DMS53 treated with DMSO at 0.1 percent for 48 hours (cell line): ENCODE measurements at regions not wholly inside any gene's neighbourhood (a gene's known extent, or its start where the extent isn't known, plus 50 kb on each side); places are given as distances from the start of the nearest gene placed in this dataset.

Experiments
- DNase-seq: peaks from one replicate; lab custom pipeline; 2025; ENCODE audit not compliant: unreplicated experiment; lab: John Stamatoyannopoulos, UW

DNA sequence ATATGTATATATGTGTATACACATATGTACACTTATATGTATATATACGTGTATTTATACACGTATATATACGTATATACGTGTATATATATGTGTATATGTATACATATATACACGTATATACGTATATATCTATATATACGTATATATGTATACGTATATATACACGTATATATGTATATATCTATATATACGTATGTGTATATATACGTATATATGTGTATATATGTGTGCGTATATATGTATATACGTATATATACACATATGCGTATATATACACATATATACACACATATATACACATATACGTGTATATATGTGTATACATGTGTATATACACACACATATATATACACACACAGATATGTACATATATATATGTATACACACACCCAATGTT, 348.0 kb upstream of the LCORL start:
- no peak for DNase-seq

DNA sequence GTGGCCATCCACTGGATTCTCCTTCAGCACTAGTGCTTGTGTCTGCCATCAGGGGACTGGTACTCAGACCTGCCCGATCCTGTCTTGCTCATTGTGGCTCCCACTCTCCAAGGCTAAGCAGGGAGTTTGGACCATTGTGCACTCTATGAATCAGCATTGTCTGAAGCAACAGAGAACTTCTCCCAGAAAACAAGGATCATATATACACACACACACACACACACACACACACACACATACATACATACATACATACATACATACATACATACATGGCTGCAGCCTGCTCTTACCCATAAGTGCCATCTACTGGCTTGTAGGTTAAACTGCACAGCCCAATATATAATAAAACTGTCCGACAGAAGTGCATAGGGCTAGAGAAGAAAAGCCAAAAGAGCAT, 345.3 kb upstream of the LCORL start:
- DNase-seq, result peak; percentile 65

DNA sequence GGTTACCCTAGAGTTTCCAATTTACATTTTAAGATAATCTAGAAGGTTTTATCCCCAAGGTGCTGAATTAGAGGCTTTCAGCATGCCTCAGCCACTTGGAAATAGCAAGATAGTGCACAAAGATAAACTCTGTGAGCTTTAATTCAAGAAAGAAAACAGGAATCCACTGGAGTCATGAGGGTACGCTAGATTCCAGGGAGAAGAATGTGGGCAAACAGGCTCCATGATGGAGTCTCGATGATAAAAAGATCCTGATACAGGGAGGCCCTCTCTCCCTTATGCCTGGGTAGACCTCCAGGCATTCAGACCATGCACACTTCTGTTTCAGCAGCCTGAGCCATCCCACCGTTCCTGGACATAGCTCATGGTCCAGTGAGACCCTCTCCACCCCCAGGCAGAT, 344.6 kb upstream of the LCORL start:
- DNase-seq, result no peak

DNA sequence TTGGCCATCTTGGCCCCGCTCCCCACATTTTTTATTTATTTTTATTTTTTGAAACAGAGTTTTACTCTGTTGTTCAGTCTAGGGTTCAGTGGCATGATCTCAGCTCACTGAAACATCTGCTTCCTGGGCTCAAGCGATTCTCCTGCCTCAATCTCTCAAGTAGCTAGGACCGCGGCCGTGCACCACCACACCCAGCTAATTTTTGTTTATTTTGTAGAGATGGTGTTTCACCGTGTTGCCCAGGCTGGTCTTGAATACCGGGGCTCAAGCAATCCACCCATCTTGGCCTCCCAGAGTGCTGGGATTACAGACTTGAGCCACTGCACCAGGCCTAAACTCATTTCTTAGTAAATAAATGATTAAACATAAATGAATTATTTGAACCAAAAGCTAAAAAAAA, 322.0 kb upstream of the LCORL start:
- DNase-seq, result no peak

DNA sequence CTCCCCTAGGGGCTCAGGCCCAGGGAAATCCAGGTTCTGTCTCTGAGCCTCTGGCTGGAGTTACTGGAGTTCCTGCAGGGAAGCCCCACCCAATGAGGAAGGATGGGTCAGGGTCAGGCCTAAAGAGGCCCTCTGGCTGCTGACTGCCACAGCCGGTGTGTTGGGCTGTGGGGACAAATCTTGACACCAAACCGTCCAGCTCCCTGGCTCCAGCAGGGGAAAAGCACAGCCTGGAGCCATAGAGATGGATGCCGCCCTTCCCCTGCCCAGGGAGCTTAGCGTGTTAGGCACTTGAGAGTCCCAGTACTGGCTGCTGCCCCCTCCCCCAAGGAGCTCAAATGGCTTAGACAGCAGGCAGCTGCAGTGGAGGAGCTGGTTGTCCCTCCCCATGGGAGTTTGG, 321.3 kb upstream of the LCORL start:
- no peak for DNase-seq

DNA sequence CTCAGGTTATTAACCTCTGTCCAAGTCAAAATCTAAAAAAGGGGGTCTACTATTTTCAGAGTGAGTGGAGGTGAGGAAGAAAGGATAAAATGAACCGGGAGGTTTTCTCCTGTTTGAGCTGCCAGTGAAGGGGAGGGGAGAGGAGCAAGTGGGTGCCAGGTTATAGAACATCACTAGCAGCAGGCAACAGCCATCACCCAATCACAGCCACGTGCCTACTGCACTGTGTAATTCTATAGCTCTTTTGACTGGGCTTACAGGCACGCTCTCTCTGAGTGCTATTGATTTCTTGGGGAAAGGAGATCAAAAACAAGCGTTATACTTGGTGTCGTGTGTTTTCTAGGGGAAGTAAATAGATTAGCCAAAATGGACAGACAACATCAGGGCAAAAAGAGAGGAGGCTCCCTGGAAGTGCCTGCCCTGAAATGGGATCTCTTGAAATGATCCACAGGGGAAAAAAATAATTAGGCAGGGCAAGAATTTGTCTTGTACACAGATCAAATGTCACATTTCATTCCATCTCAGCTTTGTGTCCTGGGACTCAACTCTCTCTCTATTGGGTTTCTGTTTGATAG, 300.5 kb upstream of the LCORL start:
- no peak for DNase-seq

DNA sequence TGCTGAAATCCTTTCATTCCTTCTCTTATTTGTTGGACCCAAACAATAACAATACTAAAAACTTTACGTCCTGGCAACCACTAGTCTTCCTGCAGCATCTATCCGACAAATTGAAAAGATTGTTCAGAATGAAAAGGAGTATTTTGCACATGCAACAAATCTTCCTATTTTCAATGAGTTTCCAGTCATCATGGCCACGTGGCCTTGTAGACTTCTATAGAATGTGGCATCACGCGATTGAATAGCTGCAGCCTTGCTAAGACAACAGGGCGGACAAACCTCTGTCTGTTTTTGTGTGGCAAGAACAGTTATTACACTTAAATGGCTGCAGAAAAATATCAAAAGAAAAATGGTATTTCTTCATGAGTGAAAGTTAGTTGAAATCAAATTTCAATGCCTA, 297.9 kb upstream of the LCORL start:
- DNase-seq, result peak; percentile 32

DNA sequence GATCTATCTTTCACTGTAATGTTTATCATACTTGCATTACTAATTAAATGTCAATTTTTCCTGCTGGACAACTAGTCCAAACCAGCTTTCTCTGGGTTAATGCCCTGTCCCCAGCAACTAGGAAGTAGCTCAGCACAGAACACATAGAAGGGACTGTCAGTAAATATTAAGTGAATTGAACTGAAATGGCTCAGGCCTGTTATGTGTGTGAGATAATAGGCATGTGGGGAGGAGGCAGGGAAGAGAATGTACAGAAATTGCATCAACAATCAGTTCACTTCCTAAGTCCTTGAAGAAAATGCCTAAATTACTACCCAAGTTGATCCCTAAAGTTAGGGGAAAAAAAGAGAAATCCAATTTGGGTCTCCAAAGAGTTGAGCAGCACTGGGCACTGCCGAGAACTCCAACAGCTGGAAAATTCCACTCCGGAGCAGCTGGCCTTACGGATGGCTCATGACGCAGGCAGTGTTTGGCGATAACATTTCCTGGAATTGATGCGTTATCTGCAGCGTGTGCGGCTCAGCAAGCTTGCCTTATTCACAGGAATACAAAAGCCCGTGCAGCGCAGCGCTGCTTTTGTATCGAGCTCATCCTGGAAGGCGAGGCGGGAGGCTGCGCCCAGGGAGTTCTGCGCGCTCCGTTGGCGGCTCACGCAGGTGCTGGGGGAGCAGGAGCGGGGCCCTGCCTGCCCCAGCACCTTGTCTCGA, 297.3 kb upstream of the LCORL start:
- DNase-seq, result peak; percentile 92

DNA sequence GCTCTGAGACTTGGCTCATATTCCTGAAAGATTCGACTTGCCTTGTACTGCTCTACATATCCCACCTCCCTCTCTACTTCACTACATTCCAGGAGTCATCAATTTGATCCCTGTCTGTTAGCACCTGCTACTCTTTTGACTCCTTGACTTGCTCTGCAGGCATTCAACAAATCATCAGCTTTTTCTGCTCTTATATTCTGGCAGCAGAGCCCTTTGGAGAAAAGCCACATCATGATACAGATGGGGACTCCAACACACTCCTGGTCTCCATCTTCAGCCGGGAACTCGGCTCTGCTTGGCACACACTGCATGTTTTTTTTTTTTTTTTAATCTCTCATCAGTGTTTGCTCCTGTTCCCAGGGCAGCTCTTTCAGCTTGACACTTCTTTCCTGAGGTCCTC, 293.2 kb upstream of the LCORL start:
- no peak for DNase-seq

DNA sequence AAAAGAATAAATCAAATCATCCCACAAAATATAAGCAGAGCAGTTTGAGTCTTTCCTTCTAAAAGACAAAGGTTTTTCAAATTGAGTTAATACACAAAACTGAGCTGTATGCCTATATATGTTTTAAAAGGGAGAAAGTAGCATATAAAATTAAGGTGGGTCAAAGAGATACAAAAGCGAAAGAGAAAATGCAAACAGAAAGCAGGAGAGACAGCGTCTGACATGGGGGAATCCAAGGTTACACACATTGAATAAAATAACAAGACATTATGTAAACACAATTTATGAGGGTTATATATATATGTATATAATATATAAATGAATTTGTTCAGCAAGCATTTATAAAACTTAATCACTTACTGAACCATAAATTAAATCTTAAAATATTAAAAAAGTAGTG, 276.1 kb upstream of the LCORL start:
- no peak for DNase-seq

DNA sequence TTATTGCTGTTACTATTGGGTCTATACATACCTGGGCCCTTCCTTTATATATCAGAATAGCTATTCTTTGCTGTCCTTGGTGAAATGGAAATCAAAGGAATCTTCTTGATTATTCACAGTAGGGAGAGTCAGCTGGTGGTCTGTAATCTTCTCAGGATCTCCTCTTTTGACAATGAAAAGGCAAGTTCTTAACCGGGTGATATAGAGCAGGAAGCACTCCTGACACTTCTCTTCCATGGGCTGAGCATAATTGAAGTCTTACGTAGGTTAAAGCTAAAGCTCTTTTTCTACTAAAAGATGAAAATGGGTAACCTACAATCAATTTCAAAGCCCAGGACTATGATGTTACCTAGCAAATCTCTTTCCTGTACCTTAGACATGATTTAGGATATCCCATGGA, 274.9 kb upstream of the LCORL start:
- DNase-seq, result no peak

DNA sequence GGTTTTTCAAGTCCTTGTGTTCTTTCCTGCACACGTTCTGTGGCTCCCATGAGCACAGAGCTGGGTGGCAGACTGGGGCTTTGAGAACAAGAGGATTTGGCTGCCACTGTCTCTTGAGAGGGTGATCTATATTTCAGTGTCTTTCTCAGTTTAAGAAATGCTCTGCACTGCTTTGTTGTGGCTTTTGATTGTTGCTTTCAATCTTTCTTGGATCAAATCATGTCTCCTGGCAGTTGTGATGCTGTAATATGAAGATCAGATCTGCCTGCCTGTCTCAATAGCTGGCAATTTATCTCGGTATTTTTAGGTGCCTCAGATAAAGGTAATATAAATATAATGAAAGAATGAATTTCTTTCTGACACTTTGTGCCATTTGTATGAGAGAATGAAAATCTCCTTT, 273.3 kb upstream of the LCORL start:
- DNase-seq, result no peak

DNA sequence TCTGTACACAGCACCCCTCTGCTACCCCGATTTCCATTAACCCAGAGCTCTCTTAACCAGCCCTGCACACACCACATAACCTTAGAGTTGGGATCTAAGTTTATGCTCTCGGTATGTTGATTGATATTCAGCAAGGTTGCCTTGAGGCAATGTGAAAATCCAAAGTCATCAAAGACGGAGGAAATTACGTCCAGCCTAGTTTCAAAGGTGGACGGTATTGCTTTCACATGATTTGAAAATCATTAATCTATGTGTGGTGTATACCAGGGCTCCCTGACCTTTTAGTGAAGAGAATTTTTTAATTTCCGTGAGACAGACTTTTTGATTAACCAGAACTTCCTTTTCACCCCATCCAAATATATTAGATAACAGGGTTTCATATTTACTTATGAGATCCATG, 272.5 kb upstream of the LCORL start:
- no peak for DNase-seq

DNA sequence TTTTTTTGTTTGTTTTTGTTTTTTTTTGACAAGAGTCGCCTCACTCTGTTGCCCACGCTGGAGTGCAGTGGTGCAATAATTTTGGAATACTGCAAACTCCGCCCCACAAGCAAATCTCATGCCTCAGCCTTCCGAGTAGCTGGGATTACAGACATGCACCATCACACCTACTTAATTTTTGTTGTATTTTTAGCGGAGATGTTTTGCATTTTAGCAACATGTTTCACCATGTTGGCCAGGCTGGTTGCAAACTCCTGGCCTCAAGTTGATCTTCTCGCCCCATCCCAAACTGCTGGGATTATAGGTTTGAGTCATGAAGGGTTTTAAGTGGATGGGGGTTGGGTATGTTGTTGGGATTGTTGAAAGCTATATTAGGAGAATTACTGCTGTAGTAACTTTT, 270.9 kb upstream of the LCORL start:
- no peak for DNase-seq

DNA sequence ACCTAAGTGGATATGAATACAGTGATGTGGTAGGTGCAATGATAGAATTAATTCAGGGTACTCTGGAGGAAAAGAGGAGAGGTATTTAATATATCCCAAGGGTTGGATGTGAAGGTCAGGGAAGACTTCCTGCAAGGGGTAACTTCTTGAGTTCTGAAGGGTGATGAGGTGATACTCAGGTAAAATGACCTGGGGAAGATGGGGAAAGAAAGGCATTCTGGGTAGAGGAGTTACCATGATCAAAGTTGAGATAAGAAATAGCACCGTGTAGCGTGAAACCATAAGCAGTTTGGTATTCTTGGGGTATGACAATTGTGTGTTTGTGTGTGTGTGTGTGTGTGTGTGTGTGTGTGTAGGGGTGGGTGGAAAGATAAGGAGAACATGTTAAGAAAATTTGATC, 270.4 kb upstream of the LCORL start:
- no peak for DNase-seq

DNA sequence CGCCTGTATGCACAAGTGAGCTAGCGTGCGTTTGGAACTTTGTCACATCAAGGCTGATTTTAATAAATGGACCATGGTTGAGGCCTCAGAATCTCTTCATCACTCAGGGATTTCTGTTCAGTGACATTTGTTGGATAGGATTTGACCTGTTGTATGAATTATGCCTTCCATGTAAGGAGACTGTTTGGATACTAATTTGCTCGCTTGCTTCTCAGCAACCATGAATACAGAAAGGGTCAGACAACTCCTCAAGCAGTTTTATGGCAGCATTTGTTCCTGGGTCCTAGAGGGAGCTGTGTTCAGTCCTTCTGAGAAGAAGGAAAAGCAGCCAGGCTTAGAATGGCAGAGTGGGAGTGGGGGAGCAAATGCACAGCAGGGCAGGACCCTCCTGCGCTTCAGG, 269.7 kb upstream of the LCORL start:
- no peak for DNase-seq

DNA sequence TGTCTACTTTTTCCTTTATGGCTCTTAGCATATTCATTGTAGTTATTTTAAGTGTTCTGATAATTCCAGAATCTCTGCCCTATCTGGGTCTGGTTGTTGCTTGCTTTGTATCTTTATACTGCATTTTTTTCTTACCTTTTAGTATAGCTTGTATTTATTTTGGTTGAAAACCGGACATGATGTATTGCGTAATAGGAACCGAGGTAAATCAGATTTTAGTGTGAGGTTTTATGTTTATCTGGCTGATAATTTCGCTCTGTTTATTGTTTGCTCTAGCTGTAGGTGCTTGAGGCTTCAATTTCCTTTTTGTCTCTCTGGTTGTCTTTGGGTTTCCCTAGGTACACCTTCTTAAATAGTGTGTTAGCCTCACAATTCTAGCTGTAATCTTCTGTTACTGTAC, 263.8 kb upstream of the LCORL start:
- no peak for DNase-seq

DNA sequence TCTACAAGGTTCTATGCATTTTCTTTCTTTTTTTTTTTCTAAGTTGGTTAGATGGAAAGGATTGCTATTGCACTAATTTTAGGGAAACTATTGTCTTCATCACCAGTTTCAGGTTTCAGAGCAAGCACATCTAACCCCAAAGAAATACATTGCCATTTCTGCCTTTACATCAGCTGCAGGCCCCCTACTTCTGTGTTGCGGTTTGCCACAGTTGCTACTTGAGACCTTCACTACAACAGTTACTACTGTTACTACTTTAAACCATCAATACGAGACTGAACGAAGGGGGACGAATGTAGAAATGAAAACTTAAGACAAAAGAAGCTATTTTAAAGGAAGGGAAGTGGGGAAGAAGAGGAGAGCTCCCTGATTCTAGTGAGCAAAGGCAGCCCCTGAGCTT, 256.7 kb upstream of the LCORL start:
- DNase-seq, result no peak

DNA sequence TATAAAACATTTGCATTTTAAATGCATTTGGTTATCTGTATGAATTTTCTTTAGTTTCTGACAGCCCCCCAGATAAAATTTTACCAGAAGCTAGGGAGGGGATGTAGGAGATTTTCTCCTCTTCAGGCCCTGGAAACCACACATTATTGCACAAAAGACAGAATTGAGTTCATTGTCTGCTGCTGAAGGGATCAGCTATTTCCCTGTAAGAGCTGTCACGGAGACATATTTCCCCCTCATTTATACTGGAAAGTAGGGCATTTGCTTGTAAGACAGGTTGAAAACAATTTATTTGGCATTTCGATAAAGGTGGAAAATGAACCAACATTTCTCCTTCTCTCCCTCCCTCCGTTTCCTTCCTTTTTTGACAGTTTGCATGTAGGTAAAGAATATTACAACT, 241.3 kb upstream of the LCORL start:
- DNase-seq, result no peak

DNA sequence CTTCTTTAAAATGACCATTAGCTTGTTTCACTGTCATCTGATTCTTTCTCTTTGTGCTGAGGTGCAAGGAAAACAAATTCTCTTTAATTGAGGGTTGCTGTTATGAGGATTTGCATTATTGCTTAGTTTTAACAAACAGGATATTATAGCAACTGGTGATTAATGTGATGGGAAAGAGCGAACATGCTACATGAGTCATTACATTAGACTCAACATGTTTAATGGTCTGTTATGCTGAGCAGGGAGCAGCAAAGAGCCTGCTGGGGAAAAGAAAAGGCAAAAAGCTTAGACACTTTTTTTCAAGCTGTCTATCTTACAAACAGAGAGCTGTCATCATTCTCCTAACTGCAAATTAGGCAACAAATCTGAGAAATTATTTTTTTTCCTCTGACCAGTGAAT, 230.5 kb upstream of the LCORL start:
- DNase-seq, result no peak

DNA sequence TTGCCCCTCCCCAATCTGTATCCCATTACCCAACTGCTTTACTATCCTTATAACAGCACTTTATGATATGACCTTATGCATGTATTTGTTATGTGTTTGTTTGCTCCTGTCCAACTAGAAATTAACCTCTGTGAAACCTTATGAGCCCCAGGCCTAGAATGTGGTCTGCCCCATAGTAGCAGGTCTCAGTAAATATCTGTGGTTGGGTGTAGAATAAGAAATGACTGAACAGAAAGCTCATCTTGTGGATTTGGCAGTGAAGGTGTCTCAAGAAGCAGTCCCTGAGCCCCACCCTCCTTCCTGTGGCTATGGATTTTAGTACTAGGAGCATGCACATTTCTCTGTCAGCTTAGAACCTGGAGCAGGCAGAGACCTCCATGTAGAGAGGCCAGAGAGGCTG, 229.0 kb upstream of the LCORL start:
- no peak for DNase-seq

DNA sequence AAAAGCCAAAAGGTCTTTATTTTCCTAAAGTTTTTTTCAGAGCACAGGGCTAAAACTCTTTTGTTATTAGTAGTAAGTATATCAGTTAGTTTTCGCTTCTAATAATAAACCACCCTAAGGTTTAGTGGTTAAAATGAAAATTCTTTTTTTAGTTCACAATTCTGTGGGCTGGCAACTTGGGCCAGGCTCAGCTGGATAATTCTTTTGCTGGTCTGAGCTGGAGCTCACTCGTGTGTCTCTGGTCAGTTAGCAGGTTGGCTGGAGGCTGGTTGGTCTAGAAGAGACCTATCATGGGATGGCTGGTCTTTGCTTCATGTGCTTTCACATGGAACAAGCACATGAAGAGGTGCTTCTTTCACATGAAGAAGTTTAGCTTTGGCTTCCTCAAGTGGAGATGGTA, 227.1 kb upstream of the LCORL start:
- DNase-seq, result no peak

DNA sequence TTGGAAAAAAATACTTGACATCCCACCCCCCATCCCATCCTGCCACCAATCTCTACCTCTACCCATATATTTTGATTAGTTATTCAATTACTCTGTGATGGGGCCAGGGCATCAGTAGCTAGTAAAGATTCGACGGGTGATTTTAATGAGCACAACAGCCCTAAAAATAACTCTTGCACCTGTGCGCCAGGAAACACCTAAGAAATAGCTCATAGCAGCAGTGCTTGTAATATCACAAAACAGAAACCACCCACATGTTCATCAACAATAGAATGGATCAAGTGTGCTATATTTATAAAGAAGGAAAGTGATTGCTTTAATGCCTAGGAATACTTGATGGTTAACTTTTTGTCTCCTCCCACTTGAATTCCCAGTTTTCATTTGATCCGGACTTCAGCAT, 225.6 kb upstream of the LCORL start:
- DNase-seq, result no peak
